ENCODE measurements at regions not wholly inside any gene's neighbourhood (a gene's known extent, or its start where the extent isn't known, plus 50 kb on each side); places are given as distances from the start of the nearest gene placed in this dataset.

DNA sequence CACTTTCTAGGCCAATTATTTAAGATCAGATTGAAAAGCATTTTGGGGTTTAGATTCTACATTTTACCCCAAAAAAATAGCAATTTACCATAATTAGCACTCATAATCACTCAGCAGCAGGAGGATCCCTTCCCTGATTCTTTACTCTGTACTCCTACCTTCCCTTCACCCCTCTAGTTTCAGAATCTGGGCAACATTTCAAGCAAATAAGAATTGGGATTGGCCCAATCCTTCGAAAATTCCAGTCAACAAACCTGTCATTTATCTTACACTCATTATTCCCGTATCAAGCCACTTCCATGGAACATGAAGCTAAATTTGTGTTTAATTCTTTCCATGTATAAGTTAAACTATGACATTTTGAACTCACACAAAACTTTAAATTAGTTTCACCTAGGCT lies 349.1 kb upstream of the USP15 start:
- intact Hi-C loops (cut with micrococcal nuclease; ENCODE audit: unreplicated experiment), result loop anchor here (5.0 kb wide), 1 partner anchor 1939 kb away; no protein-coding TSS in a partner anchor
- Histone ChIP-seq H3K79me2 (ENCODE audit: insufficient read depth, low read depth, low read length) (no peaks in the 10 kb centered on the region), H3K4me3 (ENCODE audit: low read depth, low read length, poor library complexity, severe bottlenecking) (no peak overlapping the region), H3K9me2 (ENCODE audit: insufficient read depth, low read length) (no peaks in the 10 kb centered on the region), H3K36me3 (ENCODE audit: insufficient read depth, low read length) (no peaks in the 10 kb centered on the region), H3K4me2 (ENCODE audit: low read length) (no peak overlapping the region), H2AFZ (ENCODE audit: low read length) (no peak overlapping the region), H3K27ac (ENCODE audit: low read depth, low read length, poor library complexity, severe bottlenecking) (no peak overlapping the region), H3K4me1 (ENCODE audit: insufficient read depth, low read length, poor library complexity, severe bottlenecking) (no peaks in the 10 kb centered on the region), H4K20me1 (ENCODE audit: insufficient read depth, low read length) (no peaks in the 10 kb centered on the region), H3K9me3 (ENCODE audit: low read length) (no peaks in the 10 kb centered on the region)
- no TSS peak for BruUV-seq (replicated peaks)
- POLR2A ChIA-PET, result interaction anchor here (0.6 to 1.3 kb wide), 2 partner anchors 42 to 58 kb away, joined by 3 to 4 read pairs; no protein-coding TSS in a partner anchor
- DNase-seq (ENCODE audit: low spot score), result no peak
- TF ChIP-seq, protein P1, sequence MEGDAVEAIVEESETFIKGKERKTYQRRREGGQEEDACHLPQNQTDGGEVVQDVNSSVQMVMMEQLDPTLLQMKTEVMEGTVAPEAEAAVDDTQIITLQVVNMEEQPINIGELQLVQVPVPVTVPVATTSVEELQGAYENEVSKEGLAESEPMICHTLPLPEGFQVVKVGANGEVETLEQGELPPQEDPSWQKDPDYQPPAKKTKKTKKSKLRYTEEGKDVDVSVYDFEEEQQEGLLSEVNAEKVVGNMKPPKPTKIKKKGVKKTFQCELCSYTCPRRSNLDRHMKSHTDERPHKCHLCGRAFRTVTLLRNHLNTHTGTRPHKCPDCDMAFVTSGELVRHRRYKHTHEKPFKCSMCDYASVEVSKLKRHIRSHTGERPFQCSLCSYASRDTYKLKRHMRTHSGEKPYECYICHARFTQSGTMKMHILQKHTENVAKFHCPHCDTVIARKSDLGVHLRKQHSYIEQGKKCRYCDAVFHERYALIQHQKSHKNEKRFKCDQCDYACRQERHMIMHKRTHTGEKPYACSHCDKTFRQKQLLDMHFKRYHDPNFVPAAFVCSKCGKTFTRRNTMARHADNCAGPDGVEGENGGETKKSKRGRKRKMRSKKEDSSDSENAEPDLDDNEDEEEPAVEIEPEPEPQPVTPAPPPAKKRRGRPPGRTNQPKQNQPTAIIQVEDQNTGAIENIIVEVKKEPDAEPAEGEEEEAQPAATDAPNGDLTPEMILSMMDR (conservative IDR thresholded peaks at IDR 0.05; ENCODE audit: low read length), result no peak
- TF ChIP-seq EZH2phosphoT487 (IDR thresholded peaks at IDR 0.05; ENCODE audit: borderline replicate concordance, low read depth, low read length), result no peak
- CTCF ChIA-PET (ENCODE audit: unreplicated experiment), result no interaction called here

DNA sequence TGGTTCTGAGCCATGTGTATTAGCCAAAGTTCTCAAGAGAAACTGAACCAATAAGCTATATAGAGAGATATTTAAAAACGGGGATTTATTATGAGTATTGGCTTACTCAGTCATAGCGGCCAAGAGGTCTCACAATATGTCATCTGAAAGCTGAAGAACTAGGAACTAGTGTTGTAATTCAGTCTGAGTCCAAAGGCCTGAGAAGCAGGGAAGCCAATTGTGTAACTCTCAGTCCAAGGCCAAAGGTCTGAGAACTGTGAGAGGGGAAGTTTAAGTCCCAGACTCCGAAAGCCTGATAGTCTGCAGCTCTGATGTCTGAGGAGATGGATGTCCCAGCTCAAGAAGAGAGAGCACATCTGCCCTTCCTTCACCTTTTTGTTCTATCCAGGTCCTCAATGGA lies 344.8 kb upstream of the USP15 start:
- BruUV-seq (replicated peaks), result no TSS peak
- POLR2A ChIA-PET, result interaction anchor here (0.6 kb wide), 1 partner anchor 60 kb away, joined by 3 read pairs; no protein-coding TSS in a partner anchor
- Histone ChIP-seq H3K27ac (ENCODE audit: low read depth, low read length, poor library complexity, severe bottlenecking) (no peak overlapping the region), H3K4me2 (ENCODE audit: low read length) (no peak overlapping the region), H3K9me3 (ENCODE audit: low read length) (no peaks in the 10 kb centered on the region), H3K4me3 (ENCODE audit: low read depth, low read length, poor library complexity, severe bottlenecking) (no peak overlapping the region), H3K36me3 (ENCODE audit: insufficient read depth, low read length) (no peaks in the 10 kb centered on the region), H3K79me2 (ENCODE audit: insufficient read depth, low read depth, low read length) (no peaks in the 10 kb centered on the region), H3K4me1 (ENCODE audit: insufficient read depth, low read length, poor library complexity, severe bottlenecking) (no peaks in the 10 kb centered on the region), H3K9me2 (ENCODE audit: insufficient read depth, low read length) (no peaks in the 10 kb centered on the region), H4K20me1 (ENCODE audit: insufficient read depth, low read length) (no peaks in the 10 kb centered on the region), H2AFZ (ENCODE audit: low read length) (no peak overlapping the region)
- TF ChIP-seq EZH2phosphoT487 (IDR thresholded peaks at IDR 0.05; ENCODE audit: borderline replicate concordance, low read depth, low read length), result no peak
- TF ChIP-seq, protein P1 (conservative IDR thresholded peaks at IDR 0.05; ENCODE audit: low read length), result no peak
- no peak for DNase-seq (ENCODE audit: low spot score)
- intact Hi-C loops (cut with micrococcal nuclease; ENCODE audit: unreplicated experiment), result no loop called here
- CTCF ChIA-PET (ENCODE audit: unreplicated experiment), result no interaction called here

DNA sequence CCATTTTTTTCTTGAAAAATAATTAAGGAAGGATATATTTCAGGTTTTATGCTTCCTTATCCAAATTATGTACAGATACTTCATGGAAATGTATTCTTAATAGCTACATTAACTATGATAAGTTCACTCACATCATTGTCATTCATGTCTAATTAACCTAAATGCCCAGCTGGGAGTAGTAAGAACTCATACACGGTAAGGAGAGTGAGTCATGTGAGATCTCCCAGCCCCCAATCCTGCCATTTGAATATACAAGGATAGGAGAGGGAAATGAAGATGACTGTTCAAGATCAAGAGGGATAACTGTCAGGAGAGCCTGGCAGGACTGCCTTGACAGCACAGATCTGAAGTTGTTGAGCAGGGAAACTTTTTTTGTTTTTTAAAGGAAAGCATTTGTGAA lies 343.4 kb upstream of the USP15 start:
- no peak for TF ChIP-seq EZH2phosphoT487 (IDR thresholded peaks at IDR 0.05; ENCODE audit: borderline replicate concordance, low read depth, low read length)
- TF ChIP-seq, protein P1 (conservative IDR thresholded peaks at IDR 0.05; ENCODE audit: low read length), result no peak
- POLR2A ChIA-PET, result no interaction called here
- BruUV-seq (replicated peaks), result no TSS peak
- H4K20me1 ChIP-seq (ENCODE audit: insufficient read depth, low read length), result no peaks in the 10 kb centered on the region
- H3K79me2 ChIP-seq (ENCODE audit: insufficient read depth, low read depth, low read length), result no peaks in the 10 kb centered on the region
- no peaks in the 10 kb centered on the region for H3K9me2 ChIP-seq (ENCODE audit: insufficient read depth, low read length)
- H3K4me3 ChIP-seq (ENCODE audit: low read depth, low read length, poor library complexity, severe bottlenecking), result no peak overlapping the region
- no peak overlapping the region for H3K4me2 ChIP-seq (ENCODE audit: low read length)
- no peak for DNase-seq (ENCODE audit: low spot score)
- no peaks in the 10 kb centered on the region for H3K9me3 ChIP-seq (ENCODE audit: low read length)
- CTCF ChIA-PET (ENCODE audit: unreplicated experiment), result no interaction called here
- no peaks in the 10 kb centered on the region for H3K36me3 ChIP-seq (ENCODE audit: insufficient read depth, low read length)
- H3K4me1 ChIP-seq (ENCODE audit: insufficient read depth, low read length, poor library complexity, severe bottlenecking), result no peaks in the 10 kb centered on the region
- no peak overlapping the region for H2AFZ ChIP-seq (ENCODE audit: low read length)
- no peak overlapping the region for H3K27ac ChIP-seq (ENCODE audit: low read depth, low read length, poor library complexity, severe bottlenecking)
- intact Hi-C loops (cut with micrococcal nuclease; ENCODE audit: unreplicated experiment), result no loop called here

All from OCI-LY7 (cell line).